HUES48 (cell line): ENCODE measurements at regions not wholly inside any gene's neighbourhood (a gene's known extent, or its start where the extent isn't known, plus 50 kb on each side); places are given as distances from the start of the nearest gene placed in this dataset.

ENCODE experiments used
- H3K27ac ChIP-seq: one replicate; pipeline ENCODE4 v1.7.0; 2013; ENCODE audit warnings: low read depth, low read length, inconsistent platforms
- H3K27me3 ChIP-seq: 2 replicates; pipeline ENCODE4 v1.6.1; 2013; ENCODE audit warnings: mild to moderate bottlenecking, low read length; ENCODE audit not compliant: control insufficient read depth, insufficient read depth
- H3K36me3 ChIP-seq: 2 replicates; pipeline ENCODE4 v1.6.1; 2013; ENCODE audit warnings: low read length; ENCODE audit not compliant: control insufficient read depth, insufficient read depth
- H3K4me1 ChIP-seq: 2 replicates; pipeline ENCODE4 v1.6.1; 2013; ENCODE audit warnings: mild to moderate bottlenecking, low read length; ENCODE audit not compliant: control insufficient read depth, insufficient read depth
- H3K4me3 ChIP-seq: 2 replicates; pipeline ENCODE4 v1.5.1; 2013; ENCODE audit warnings: mild to moderate bottlenecking, low read depth, low read length
- H3K9ac ChIP-seq: 2 replicates; pipeline ENCODE4 v1.6.1; 2013; ENCODE audit warnings: mild to moderate bottlenecking, low read depth, low read length, moderate library complexity
- H3K9me3 ChIP-seq: 2 replicates; pipeline ENCODE4 v1.6.1; 2013; ENCODE audit warnings: low read length; ENCODE audit not compliant: control insufficient read depth, insufficient read depth

GRCh38 chr13:111855786-111856185 is 211.2 kb upstream of the SOX1 start:
- H3K4me1 ChIP-seq = peaks cover 15% of the 10 kb centered on the region
- no peak overlapping the region for H3K9ac ChIP-seq
- H3K27me3 ChIP-seq = no peaks in the 10 kb centered on the region
- no peak overlapping the region for H3K27ac ChIP-seq
- H3K4me3 ChIP-seq = no peak overlapping the region
- no peaks in the 10 kb centered on the region for H3K36me3 ChIP-seq
- no peaks in the 10 kb centered on the region for H3K9me3 ChIP-seq

- Histone ChIP-seq H3K4me3 (no peak overlapping the region), H3K27ac (no peak overlapping the region), H3K27me3 (no peaks in the 10 kb centered on the region), H3K4me1 (peaks cover 7% of the 10 kb centered on the region), H3K9ac (no peak overlapping the region), H3K9me3 (no peaks in the 10 kb centered on the region), H3K36me3 (no peaks in the 10 kb centered on the region)
Measured at GRCh38 chr13:111856571-111856970, 210.4 kb upstream of the SOX1 start.

GRCh38 chr13:111857336-111857735 is 209.6 kb upstream of the SOX1 start:
- Histone ChIP-seq H3K9ac (no peak overlapping the region), H3K36me3 (no peaks in the 10 kb centered on the region), H3K9me3 (no peaks in the 10 kb centered on the region), H3K4me3 (no peak overlapping the region), H3K4me1 (peaks cover 7% of the 10 kb centered on the region; the same call in 1 of the 2 replicates), H3K27me3 (no peaks in the 10 kb centered on the region), H3K27ac (no peak overlapping the region)

GRCh38 chr13:111857846-111858560 is 208.9 kb upstream of the SOX1 start:
- Histone ChIP-seq H3K9me3 (no peaks in the 10 kb centered on the region), H3K9ac (no peak overlapping the region), H3K27ac (no peak overlapping the region), H3K4me3 (no peak overlapping the region), H3K4me1 (peaks cover 7% of the 10 kb centered on the region; the same call in 1 of the 2 replicates), H3K27me3 (no peaks in the 10 kb centered on the region), H3K36me3 (no peaks in the 10 kb centered on the region)

- Histone ChIP-seq H3K27ac (no peak overlapping the region), H3K9me3 (no peaks in the 10 kb centered on the region), H3K9ac (no peak overlapping the region), H3K27me3 (no peaks in the 10 kb centered on the region), H3K36me3 (no peaks in the 10 kb centered on the region), H3K4me1 (peaks cover 7% of the 10 kb centered on the region; the same call in 1 of the 2 replicates), H3K4me3 (no peak overlapping the region)
Measured at GRCh38 chr13:111858571-111858970, 208.4 kb upstream of the SOX1 start.

- Histone ChIP-seq H3K4me3 (no peak overlapping the region), H3K27me3 (no peaks in the 10 kb centered on the region), H3K27ac (no peak overlapping the region), H3K9me3 (no peaks in the 10 kb centered on the region), H3K4me1 (peaks cover 7% of the 10 kb centered on the region; the same call in 1 of the 2 replicates), H3K9ac (no peak overlapping the region), H3K36me3 (no peaks in the 10 kb centered on the region)
Measured at GRCh38 chr13:111859354-111860230, 207.4 kb upstream of the SOX1 start.

- no peak overlapping the region for H3K9ac ChIP-seq
- no peaks in the 10 kb centered on the region for H3K36me3 ChIP-seq
- H3K4me3 ChIP-seq = no peak overlapping the region
- H3K4me1 ChIP-seq = peaks cover 7% of the 10 kb centered on the region; the same call in 1 of the 2 replicates
- H3K9me3 ChIP-seq = no peaks in the 10 kb centered on the region
- H3K27ac ChIP-seq = no peak overlapping the region
- H3K27me3 ChIP-seq = no peaks in the 10 kb centered on the region
Measured at GRCh38 chr13:111860231-111860552, 206.8 kb upstream of the SOX1 start.

GRCh38 chr13:111861319-111861718 is 205.6 kb upstream of the SOX1 start:
- no peak overlapping the region for H3K4me3 ChIP-seq
- no peak overlapping the region for H3K27ac ChIP-seq
- H3K4me1 ChIP-seq = peaks cover 7% of the 10 kb centered on the region; the same call in 1 of the 2 replicates
- no peaks in the 10 kb centered on the region for H3K27me3 ChIP-seq
- H3K9ac ChIP-seq = no peak overlapping the region
- H3K9me3 ChIP-seq = no peaks in the 10 kb centered on the region
- H3K36me3 ChIP-seq = no peaks in the 10 kb centered on the region

GRCh38 chr13:111861766-111862366 is 205.1 kb upstream of the SOX1 start:
- Histone ChIP-seq H3K9me3 (no peaks in the 10 kb centered on the region), H3K9ac (no peak overlapping the region), H3K4me1 (peaks cover 7% of the 10 kb centered on the region; the same call in 1 of the 2 replicates), H3K4me3 (no peak overlapping the region), H3K27ac (no peak overlapping the region), H3K36me3 (no peaks in the 10 kb centered on the region), H3K27me3 (no peaks in the 10 kb centered on the region)

GRCh38 chr13:111862836-111863815 is 203.8 kb upstream of the SOX1 start:
- H3K9me3 ChIP-seq = no peaks in the 10 kb centered on the region; the same call in 1 of the 2 replicates

More at GRCh38 chr13:111862836-111863815, 203.8 kb upstream of the SOX1 start:
- Histone ChIP-seq H3K27ac (no peak overlapping the region), H3K36me3 (no peaks in the 10 kb centered on the region), H3K27me3 (no peaks in the 10 kb centered on the region), H3K9ac (no peak overlapping the region), H3K4me1 (peaks cover 7% of the 10 kb centered on the region; the same call in 1 of the 2 replicates), H3K4me3 (no peak overlapping the region)
